Fibroblast of skin of scalp (primary cell): ENCODE measurements at regions not wholly inside any gene's neighbourhood (a gene's known extent, or its start where the extent isn't known, plus 50 kb on each side); places are given as distances from the start of the nearest gene placed in this dataset.

Experiments used
- DNase-seq: peaks from one replicate; pipeline ENCODE4 v3.0.0-alpha.2; 2013

DNA sequence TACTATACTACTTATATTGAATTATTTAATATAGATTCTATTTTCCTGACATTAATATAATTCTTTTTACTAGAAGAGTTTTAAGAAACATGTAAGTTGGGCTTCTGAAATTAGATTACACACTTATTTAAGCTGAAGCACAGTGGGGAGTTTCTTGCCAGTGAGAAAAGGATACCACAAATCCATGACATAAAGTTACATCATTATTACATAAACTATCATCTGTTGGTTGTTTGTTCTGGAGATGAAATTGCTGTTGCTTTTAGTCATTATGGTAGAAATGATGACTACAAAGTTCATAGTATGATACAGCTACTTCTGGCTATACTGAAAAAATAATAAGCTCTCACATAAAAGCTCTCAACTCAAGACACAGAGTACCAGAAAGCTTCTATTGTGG lies 880.4 kb downstream of the PCDH18 start:
- DNase-seq, result no peak

DNA sequence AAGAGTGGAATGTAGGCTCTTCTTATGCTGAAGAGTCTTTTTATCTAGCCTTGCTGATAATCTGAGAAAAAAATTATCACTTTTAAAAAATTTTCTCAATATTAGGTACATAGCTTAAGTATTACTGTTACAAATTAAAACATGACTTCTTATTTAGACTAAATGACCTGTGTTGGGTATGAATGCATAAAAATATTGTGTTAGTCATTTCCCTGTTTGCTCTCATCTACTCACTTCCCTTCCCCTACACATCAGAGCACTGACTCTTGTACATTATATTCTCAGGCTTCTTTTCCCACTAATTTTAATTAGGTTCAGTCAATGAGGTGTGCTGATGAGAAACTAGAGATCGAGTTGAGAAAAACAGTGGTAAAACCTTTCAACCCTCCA lies 881.0 kb downstream of the PCDH18 start:
- no peak for DNase-seq

- DNase-seq, result no peak
Observed at GRCh38 chr4:136650541-136651277, 881.6 kb downstream of the PCDH18 start.

DNA sequence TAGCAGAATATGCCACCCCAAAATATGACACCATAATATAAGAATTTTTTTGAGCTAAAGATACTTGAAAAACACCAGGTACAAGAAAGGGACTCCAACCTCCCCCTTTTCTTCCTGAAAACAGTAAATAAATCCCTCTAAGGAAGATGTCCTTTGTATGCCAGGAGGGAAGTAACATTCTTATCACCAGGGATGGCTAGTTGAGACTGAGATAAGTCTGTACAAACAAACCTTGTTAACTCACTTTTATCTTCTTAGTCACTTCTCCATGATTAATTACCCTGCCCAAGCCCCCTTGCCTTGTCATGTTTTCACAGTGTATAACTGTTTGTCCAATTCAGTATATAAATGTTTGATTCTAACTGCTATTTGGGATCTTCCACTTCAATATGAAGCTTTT lies 888.0 kb downstream of the PCDH18 start:
- DNase-seq, result no peak

DNA sequence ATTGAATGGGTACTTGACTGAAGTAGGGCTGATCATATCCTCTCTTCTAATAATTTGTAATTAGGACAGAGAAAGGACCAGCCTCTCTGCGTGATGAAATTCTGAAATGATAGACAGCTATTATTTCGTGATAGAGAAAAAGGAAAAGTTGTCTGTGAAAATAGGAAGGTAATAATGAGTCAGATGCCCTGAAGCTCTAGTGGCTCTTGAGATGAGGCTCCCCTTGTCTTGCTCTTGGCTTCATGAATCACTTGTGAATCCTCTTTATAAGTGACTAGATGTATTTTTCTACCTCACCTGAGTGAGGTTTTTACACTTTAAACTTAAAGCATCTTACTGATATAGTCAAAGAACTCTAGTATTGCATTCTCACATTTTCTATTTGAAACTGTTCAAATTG lies 888.9 kb downstream of the PCDH18 start:
- DNase-seq, result no peak

- peak; percentile 4 for DNase-seq
Observed at GRCh38 chr4:136637071-136637777, 895.1 kb downstream of the PCDH18 start.

DNA sequence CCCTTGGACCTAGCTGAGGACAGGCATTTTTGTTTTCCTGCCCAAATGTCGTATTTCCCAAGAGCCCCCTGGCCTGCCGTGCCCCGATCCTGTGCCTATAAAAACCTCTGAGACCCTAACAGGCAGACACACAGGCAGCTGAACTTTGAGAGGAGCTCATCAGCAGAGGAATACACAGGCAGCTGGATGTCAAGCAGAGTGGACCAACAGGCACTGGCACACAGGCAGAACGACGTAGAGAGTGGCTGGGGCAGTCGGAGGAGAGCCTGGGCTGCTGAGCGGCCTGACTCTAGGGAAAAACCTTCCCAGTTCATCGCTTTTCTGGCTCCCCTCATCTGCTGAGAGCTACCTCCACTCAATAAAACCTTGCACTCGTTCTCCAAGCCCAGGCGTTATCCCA lies 896.1 kb downstream of the PCDH18 start:
- DNase-seq, result no peak

GRCh38 chr4:136634121-136634520 lies 898.2 kb downstream of the PCDH18 start:
- DNase-seq, result no peak

- DNase-seq, result no peak
Observed at GRCh38 chr4:136599890-136600289, 932.4 kb downstream of the PCDH18 start.

DNA sequence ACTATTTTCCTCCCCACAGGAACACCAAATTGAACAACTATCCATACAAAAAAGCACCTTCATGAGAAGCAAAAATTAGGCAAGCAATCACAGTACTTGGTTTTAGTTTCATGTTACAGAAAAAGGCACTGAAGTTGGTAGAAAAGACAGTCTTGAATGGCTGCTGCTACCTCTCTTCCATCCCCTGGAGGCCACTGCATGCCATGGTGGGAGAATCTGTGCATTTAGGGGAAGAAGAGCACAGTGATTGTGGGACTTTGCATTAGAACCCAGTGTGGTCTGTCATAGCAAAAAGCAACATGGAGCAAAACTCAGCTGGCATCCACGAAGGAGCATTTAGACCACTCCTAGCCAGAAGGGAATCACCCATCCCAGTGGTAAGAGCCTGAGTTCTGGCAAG lies 941.9 kb downstream of the PCDH18 start:
- no peak for DNase-seq

- no peak for DNase-seq
Observed at GRCh38 chr4:136583567-136583966, 948.7 kb downstream of the PCDH18 start.

- DNase-seq, result no peak
Observed at GRCh38 chr4:136581119-136581518, 951.2 kb downstream of the PCDH18 start.

DNA sequence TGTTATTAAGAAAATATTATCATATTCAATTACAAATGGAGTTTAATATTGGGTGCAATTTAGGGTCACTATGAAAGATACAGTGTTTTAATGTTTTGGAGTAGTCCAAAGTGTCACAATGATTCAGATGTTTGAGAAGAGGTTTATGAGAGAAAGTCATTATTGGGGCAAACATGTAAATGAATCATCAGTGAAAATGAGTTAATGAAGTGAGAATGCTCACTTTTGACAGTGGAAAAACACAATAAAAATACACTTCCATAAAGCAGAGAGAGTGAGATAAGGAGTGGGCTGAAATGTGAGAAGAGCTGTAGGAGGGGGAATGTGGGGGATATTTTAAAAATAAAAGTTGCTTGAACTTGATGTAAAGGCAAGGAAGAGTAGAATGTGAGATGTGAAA lies 957.1 kb downstream of the PCDH18 start:
- no peak for DNase-seq

DNA sequence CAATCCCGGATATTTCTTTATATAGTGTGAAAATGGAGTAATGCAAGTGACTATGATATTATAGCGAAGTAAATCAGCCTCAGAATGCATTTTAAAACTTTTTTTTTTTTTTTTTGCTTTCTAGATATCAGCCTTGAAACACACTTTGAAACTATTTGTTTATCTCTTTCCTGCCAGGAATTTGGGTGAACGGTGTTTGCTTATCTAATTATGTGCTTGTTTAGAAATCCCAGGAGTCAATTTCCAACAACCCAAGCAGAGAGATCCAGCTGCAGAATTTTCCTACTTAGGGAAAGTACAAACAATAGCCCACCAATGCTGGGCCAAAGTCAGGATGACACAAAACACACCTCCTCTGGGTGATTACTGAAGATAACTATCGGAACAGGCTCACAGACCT lies 958.8 kb downstream of the PCDH18 start:
- DNase-seq, result no peak

DNA sequence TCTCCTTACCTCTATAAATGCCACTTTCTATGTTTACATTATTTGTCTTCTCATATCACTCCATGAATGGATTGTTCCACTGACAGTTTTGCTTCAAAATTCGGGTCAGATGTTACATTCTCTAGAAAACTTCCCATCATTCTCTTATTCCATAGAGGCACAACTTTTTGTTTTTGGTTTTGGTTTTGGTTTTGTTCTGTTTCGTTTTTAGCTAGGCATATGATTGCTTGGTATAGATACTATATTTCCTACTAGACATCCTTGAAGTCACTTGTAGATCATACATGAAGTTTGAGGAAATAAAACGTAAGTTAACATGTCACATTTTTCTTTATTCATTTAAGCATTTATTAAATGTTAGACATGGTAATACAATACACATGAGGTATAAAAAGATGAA lies 961.0 kb downstream of the PCDH18 start:
- no peak for DNase-seq

DNA sequence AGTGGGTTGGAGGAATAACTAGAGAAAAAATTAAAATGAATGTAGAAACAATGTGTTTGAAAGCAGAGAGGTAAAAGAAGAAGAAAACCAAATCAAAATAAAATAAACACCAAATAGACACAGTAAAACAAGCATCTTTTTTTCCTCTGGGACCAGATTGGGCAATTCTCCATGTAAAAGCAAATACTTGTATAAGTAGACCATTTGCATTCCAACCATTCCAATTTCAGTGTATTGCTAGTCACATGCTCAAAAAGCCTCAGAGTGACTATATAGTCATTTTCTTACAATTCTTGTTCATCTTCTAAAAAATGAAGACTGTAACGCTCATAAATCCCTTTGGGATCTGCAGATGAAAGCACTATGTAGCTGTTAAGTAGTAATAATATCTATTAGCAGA lies 969.5 kb downstream of the PCDH18 start:
- peak; percentile 77 for DNase-seq

- no peak for DNase-seq
Observed at GRCh38 chr4:136558940-136559494, 973.3 kb downstream of the PCDH18 start.

GRCh38 chr4:136557396-136557795 lies 974.9 kb downstream of the PCDH18 start:
- DNase-seq, result no peak

DNA sequence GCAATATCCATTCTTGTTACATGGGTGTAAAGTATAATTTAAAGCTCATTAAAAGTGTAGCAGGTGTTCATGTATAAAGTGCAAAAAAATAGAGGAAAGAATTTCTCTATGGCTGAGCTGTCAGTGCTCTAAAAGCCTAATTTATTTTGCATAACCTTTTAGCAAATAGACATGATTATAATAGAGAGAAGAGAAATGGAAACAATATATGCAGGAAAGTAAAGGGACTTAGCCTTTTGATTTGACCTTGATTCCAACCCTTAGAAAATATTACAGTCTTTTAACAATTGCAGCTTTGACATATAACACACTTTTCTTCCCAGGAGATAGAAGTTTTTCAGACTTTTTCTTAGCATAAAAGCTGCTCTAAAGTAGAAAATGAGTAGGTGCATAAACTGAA lies 978.3 kb downstream of the PCDH18 start:
- no peak for DNase-seq

DNA sequence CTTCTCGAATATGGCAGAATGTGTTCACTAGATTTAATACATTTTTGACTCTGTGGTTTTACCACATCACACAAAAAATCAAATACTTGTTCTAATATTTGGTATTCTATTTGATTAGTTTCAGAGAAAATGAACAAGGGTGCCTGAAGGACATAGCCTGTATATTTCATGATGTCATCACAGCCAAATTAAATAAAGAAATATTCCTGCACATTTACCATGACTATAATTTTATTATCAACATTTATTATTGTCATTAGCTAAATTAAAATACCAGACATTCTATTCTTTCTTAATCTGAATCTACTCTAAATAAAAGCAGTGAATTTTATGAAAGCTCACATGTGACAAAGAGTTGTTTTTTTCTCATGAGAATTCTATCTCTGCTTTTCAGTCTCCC lies 980.5 kb downstream of the PCDH18 start:
- no peak for DNase-seq

DNA sequence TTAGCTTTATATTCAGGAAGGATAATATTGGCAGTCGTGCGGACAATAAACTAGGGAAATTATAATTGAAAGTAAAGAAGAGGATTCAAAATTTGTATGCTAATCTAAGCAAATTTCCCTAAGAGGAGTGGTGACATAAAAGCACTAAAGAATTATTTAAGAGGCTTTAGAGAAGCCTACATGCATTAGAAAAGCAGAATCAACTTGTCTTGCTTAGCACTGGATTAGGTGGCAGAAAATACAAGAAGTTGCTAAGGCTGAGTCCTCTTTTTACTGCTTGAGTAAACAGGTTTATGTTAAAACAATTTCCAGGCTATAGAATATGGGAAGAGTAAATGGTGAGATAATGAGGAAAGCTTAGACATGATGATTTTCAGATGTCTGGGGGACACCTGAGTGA lies 991.5 kb downstream of the PCDH18 start:
- DNase-seq, result no peak

DNA sequence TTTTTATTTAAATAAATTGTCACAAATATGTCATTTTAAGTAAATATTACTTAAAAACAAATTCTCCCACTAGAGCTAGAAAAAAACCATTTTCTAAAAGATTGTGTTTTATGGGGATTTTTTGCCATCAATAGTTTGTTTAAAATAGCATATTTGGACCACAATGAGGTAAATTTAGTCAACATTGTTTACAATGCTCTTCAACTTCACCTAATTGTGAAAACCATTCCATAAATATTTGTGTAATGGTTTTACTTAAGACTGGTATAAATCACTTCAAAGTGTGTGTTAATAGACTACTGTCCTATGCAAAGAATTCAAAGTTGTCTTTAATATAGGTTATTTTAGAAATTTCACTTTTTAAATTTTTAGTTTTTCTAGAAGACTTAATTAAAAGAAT lies 1004.2 kb downstream of the PCDH18 start:
- no peak for DNase-seq

GRCh38 chr4:136526517-136526916 lies 1005.8 kb downstream of the PCDH18 start:
- DNase-seq, result no peak

- no peak for DNase-seq
Observed at GRCh38 chr4:136524039-136524438, 1008.3 kb downstream of the PCDH18 start.
